Activated naive CD4-positive, alpha-beta T cell (primary cell): ENCODE measurements at regions not wholly inside any gene's neighbourhood (a gene's known extent, or its start where the extent isn't known, plus 50 kb on each side); places are given as distances from the start of the nearest gene placed in this dataset.

ENCODE experiments used
- DNase-seq, 4 experiments: peaks; one replicate each; lab custom pipeline; 2025; lab: John Stamatoyannopoulos, UW

- DNase-seq: no peak
Measured at GRCh38 chr17:77602062-77602746, 356.3 kb upstream of the TNRC6C start.

GRCh38 chr17:77602883-77603640 lies 355.4 kb upstream of the TNRC6C start:
- DNase-seq: no peak

GRCh38 chr17:77604301-77604972 lies 354.1 kb upstream of the TNRC6C start:
- DNase-seq: no peak

GRCh38 chr17:77604973-77605313 lies 353.6 kb upstream of the TNRC6C start:
- DNase-seq: no peak

GRCh38 chr17:77606146-77606864 lies 352.2 kb upstream of the TNRC6C start:
- DNase-seq: no peak

GRCh38 chr17:77606865-77607210 lies 351.7 kb upstream of the TNRC6C start:
- no peak for DNase-seq

- no peak for DNase-seq
Measured at GRCh38 chr17:77607606-77608005, 350.9 kb upstream of the TNRC6C start.

GRCh38 chr17:77608431-77608830 lies 350.1 kb upstream of the TNRC6C start:
- DNase-seq: no peak

GRCh38 chr17:77609553-77610517 lies 348.7 kb upstream of the TNRC6C start:
- peak in 3 of 4 experiments; percentile 15 to 47 (median 27) for DNase-seq

GRCh38 chr17:77610518-77610893 lies 348.0 kb upstream of the TNRC6C start:
- peak in 1 of 4 experiments; percentile 25 for DNase-seq

GRCh38 chr17:77610972-77611521 lies 347.5 kb upstream of the TNRC6C start:
- no peak for DNase-seq

GRCh38 chr17:77611791-77612502 lies 346.6 kb upstream of the TNRC6C start:
- DNase-seq: no peak

GRCh38 chr17:77613218-77613617 lies 345.3 kb upstream of the TNRC6C start:
- no peak for DNase-seq

- no peak for DNase-seq
Measured at GRCh38 chr17:77613627-77614026, 344.9 kb upstream of the TNRC6C start.

- no peak for DNase-seq
Measured at GRCh38 chr17:77615703-77616253, 342.7 kb upstream of the TNRC6C start.

GRCh38 chr17:77616254-77616731 lies 342.2 kb upstream of the TNRC6C start:
- no peak for DNase-seq

- DNase-seq: no peak
Measured at GRCh38 chr17:77617516-77617915, 341.0 kb upstream of the TNRC6C start.

- DNase-seq: no peak
Measured at GRCh38 chr17:77618173-77618572, 340.3 kb upstream of the TNRC6C start.

GRCh38 chr17:77618731-77619130 lies 339.8 kb upstream of the TNRC6C start:
- DNase-seq: no peak

- DNase-seq: no peak
Measured at GRCh38 chr17:77619326-77619725, 339.2 kb upstream of the TNRC6C start.
